Keratinocyte (primary cell): ENCODE measurements at regions not wholly inside any gene's neighbourhood (a gene's known extent, or its start where the extent isn't known, plus 50 kb on each side); places are given as distances from the start of the nearest gene placed in this dataset.

Source experiments
- CTCF ChIP-seq, 3 experiments: IDR thresholded peaks in 1 of 3; conservative IDR thresholded peaks in 1 of 3; optimal IDR thresholded peaks in 1 of 3; 2 replicates in 2 of 3; 3 replicates in 1 of 3; pipeline versions ENCODE3 to v1.5.1; 2011; ENCODE audit warnings: low read length in 3 of 3, mild to moderate bottlenecking in 3 of 3, moderate library complexity in 2 of 3, control low read depth in 1 of 3, inconsistent platforms in 1 of 3; ENCODE audit not compliant: insufficient read depth in 2 of 3; ENCODE audit errors: extremely low read depth in 1 of 3
- EZH2 ChIP-seq: IDR thresholded peaks from one replicate; pipeline ENCODE4 v1.6.1; 2012; ENCODE audit warnings: inconsistent platforms, mild to moderate bottlenecking, low read length, moderate library complexity

GRCh38 chr13:80430561-80430960 lies 89.6 kb upstream of the SPRY2 start:
- no peak for TF ChIP-seq CTCF (optimal IDR thresholded peaks at IDR 0.05 in 1 of 3, IDR thresholded peaks at IDR 0.05 in 1 of 3, conservative IDR thresholded peaks at IDR 0.05 in 1 of 3; ENCODE audit: extremely low read depth in 1 of 3, insufficient read depth in 2 of 3, low read length in 3 of 3)
- TF ChIP-seq EZH2, result no peak
